ENCODE measurements at regions not wholly inside any gene's neighbourhood (a gene's known extent, or its start where the extent isn't known, plus 50 kb on each side); places are given as distances from the start of the nearest gene placed in this dataset.

- Mint-ChIP-seq H3K36me3 (no peaks in the 10 kb centered on the region), H3K4me3 (no peak overlapping the region), H3K27ac (no peak overlapping the region)
Measured at GRCh38 chr14:62455446-62455845, 589.8 kb downstream of the KCNH5 start.

DNA sequence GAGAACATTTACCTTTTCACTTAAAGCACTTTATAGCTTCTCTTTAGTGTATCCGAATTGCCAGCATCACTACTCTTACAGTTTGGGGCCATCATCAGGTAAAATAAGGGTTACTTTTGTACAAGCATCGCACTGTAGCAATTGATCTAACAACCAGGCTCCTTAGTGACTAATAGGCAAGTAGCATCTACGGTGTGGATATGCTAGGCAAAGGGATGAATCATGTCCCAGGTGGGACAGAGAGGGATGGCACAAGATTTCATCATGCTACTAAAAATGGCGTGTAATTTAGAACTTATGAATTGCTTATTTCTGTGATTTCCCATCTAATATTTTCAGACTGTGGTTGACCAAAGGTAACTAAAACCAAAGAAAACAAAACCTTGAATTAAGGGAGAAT is 582.3 kb downstream of the KCNH5 start:
- Mint-ChIP-seq H3K27ac (no peak overlapping the region), H3K4me3 (no peak overlapping the region), H3K36me3 (no peaks in the 10 kb centered on the region), H3K4me1 (no peaks in the 10 kb centered on the region), H3K27me3 (ENCODE audit: low read depth) (no peaks in the 10 kb centered on the region), H3K9me3 (peaks cover 3% of the 10 kb centered on the region)
- no peak for DNase-seq (ENCODE audit: low spot score in 2 of 2, unreplicated experiment in 2 of 2)
- TF ChIP-seq, protein P1, sequence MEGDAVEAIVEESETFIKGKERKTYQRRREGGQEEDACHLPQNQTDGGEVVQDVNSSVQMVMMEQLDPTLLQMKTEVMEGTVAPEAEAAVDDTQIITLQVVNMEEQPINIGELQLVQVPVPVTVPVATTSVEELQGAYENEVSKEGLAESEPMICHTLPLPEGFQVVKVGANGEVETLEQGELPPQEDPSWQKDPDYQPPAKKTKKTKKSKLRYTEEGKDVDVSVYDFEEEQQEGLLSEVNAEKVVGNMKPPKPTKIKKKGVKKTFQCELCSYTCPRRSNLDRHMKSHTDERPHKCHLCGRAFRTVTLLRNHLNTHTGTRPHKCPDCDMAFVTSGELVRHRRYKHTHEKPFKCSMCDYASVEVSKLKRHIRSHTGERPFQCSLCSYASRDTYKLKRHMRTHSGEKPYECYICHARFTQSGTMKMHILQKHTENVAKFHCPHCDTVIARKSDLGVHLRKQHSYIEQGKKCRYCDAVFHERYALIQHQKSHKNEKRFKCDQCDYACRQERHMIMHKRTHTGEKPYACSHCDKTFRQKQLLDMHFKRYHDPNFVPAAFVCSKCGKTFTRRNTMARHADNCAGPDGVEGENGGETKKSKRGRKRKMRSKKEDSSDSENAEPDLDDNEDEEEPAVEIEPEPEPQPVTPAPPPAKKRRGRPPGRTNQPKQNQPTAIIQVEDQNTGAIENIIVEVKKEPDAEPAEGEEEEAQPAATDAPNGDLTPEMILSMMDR (IDR thresholded peaks at IDR 0.05; ENCODE audit: unreplicated experiment): no peak

More at GRCh38 chr14:62455446-62455845, 589.8 kb downstream of the KCNH5 start:
- TF ChIP-seq, protein P1 (IDR thresholded peaks at IDR 0.05; ENCODE audit: unreplicated experiment): no peak
- H3K4me1 Mint-ChIP-seq: no peaks in the 10 kb centered on the region
- peaks cover 3% of the 10 kb centered on the region for H3K9me3 Mint-ChIP-seq
- DNase-seq (ENCODE audit: low spot score in 2 of 2, unreplicated experiment in 2 of 2): no peak
- no peaks in the 10 kb centered on the region for H3K27me3 Mint-ChIP-seq (ENCODE audit: low read depth)

DNA sequence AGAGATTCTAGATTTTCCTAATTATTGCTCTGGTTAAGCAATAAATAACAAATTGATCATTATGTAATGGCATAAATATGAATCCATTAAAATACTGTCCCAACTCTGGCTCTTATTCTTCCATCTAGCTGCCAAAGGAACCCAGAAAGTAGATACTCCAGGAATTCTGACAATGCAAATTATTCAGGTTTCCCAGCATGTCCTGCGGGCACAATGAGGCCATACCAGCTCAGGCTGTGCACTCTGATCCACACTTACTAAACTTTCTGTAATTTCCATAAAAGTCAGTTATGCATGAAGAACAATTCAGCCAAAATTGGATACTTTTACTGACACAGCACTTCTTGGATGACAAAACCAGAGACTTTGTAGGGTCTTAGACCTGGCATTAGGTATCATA is 576.3 kb downstream of the KCNH5 start:
- H3K4me3 Mint-ChIP-seq: no peak overlapping the region
- peaks cover 7% of the 10 kb centered on the region for H3K9me3 Mint-ChIP-seq
- no peaks in the 10 kb centered on the region for H3K27me3 Mint-ChIP-seq (ENCODE audit: low read depth)
- H3K36me3 Mint-ChIP-seq: no peaks in the 10 kb centered on the region
- H3K27ac Mint-ChIP-seq: no peak overlapping the region
- DNase-seq (ENCODE audit: low spot score in 2 of 2, unreplicated experiment in 2 of 2): no peak
- H3K4me1 Mint-ChIP-seq: no peaks in the 10 kb centered on the region
- TF ChIP-seq, protein P1 (IDR thresholded peaks at IDR 0.05; ENCODE audit: unreplicated experiment): no peak

DNA sequence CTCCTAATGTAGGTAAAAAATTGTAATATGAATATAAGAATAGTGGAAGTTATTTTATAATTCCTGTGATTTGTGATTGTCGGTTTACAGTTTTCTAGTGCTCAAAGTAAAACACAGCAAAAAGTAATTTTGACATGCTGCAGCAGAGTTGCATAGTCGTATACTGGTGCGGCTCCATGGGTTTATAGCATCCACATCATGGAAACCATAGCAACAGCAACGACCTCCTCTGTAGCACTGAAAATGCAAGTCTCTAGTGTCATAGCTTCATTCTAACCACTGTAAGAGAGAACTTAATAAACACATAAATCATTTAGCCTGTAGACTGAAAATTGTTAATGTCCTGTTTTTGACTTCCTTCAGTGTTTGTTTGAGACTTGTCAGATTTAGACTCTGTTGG is 574.3 kb downstream of the KCNH5 start:
- Mint-ChIP-seq H3K9me3 (peaks cover 7% of the 10 kb centered on the region), H3K4me3 (no peak overlapping the region), H3K27me3 (ENCODE audit: low read depth) (no peaks in the 10 kb centered on the region), H3K4me1 (no peaks in the 10 kb centered on the region), H3K36me3 (no peaks in the 10 kb centered on the region), H3K27ac (no peak overlapping the region)
- TF ChIP-seq, protein P1 (IDR thresholded peaks at IDR 0.05; ENCODE audit: unreplicated experiment): no peak
- DNase-seq (ENCODE audit: low spot score in 2 of 2, unreplicated experiment in 2 of 2): no peak

DNA sequence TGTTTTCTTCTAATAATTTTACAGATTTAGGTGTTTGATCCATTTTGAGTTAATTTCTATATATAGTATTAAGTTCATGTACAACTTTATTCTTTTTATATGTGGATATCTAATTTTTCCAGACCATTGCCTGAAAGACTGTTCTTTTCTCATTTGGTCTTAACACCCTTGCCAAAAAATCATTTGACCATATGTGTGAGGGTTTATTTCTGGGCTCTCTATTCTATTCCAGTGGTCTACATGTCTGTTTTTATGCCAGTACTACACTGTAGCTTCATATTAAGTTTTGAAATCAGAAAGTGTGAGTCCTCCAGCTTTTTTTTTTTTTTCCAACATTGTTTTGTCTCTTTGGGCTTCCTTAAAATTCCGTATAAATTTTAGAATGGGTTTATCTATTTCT is 554.1 kb downstream of the KCNH5 start:
- H3K36me3 Mint-ChIP-seq: no peaks in the 10 kb centered on the region
- no peak overlapping the region for H3K4me3 Mint-ChIP-seq
- no peaks in the 10 kb centered on the region for H3K27me3 Mint-ChIP-seq (ENCODE audit: low read depth)
- peaks cover 22% of the 10 kb centered on the region for H3K9me3 Mint-ChIP-seq
- H3K27ac Mint-ChIP-seq: no peak overlapping the region
- DNase-seq (ENCODE audit: low spot score in 2 of 2, unreplicated experiment in 2 of 2): no peak
- TF ChIP-seq, protein P1 (IDR thresholded peaks at IDR 0.05; ENCODE audit: unreplicated experiment): no peak
- H3K4me1 Mint-ChIP-seq: no peaks in the 10 kb centered on the region

DNA sequence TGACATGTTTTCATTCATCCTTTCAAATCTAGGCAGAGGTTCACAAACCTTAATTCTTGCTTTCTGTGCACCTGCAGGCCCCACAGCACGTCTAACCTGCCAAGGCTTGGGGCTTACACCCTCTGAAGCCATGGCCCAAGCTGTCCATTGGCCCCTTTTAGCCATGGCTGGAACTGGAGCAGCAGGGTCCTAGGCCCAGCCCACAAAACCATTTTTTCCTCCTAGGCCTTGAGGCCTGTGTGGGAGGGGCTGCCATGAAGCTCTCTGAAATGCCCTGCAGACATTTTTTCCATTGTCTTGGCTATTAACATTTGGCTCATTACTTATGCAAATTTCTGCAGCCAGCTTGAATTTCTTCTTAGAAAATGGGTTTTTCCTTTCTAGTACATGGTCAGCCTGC is 547.5 kb downstream of the KCNH5 start:
- H3K9me3 Mint-ChIP-seq: peaks cover 56% of the 10 kb centered on the region
- H3K36me3 Mint-ChIP-seq: no peaks in the 10 kb centered on the region
- H3K4me3 Mint-ChIP-seq: no peak overlapping the region
- no peak for DNase-seq (ENCODE audit: low spot score in 2 of 2, unreplicated experiment in 2 of 2)
- no peak overlapping the region for H3K27ac Mint-ChIP-seq
- TF ChIP-seq, protein P1 (IDR thresholded peaks at IDR 0.05; ENCODE audit: unreplicated experiment): no peak
- H3K4me1 Mint-ChIP-seq: no peaks in the 10 kb centered on the region
- no peaks in the 10 kb centered on the region for H3K27me3 Mint-ChIP-seq (ENCODE audit: low read depth)
